GM12878 (cell line): ENCODE measurements at regions not wholly inside any gene's neighbourhood (a gene's known extent, or its start where the extent isn't known, plus 50 kb on each side); places are given as distances from the start of the nearest gene placed in this dataset.

Experiments
- ATAC-seq: fragments of 200-7000 bp; cut with Tn5 transposase; 3 replicates; pipeline ENCODE4 v1.9.1; 2020; ENCODE audit warnings: mild to moderate bottlenecking, moderate library complexity
- BruUV-seq: library from RNA; stranded (reverse); fragments of 400-500 nt; replicated peaks from 2 replicates; lab custom pipeline; 2021; lab: Mats Ljungman, UMichigan
- CTCF ChIA-PET: fragments of 300-600 bp; sonication (Branson Sonifier 250); formaldehyde crosslinking; extraction: SDS; loops from one replicate; lab custom pipeline; 2021; ENCODE audit warnings: inconsistent platforms; lab: Yijun Ruan, JAX
- POLR2A ChIA-PET: fragments of 350-600 bp; formaldehyde crosslinking; extraction: SDS; loops from one replicate; lab custom pipeline; 2021; ENCODE audit warnings: inconsistent platforms; lab: Charles Lee
- RAD21 ChIA-PET: fragments of 300-600 bp; sonication (Branson Sonifier 250); formaldehyde crosslinking; loops from one replicate; lab custom pipeline; 2023; ENCODE audit warnings: antibody characterized with exemption; ENCODE audit not compliant: unreplicated experiment; lab: Charles Lee
- SMC1A ChIA-PET: fragments of 300-600 bp; sonication (Branson Sonifier 250); formaldehyde crosslinking; loops from one replicate; lab custom pipeline; 2023; ENCODE audit not compliant: unreplicated experiment, uncharacterized antibody; lab: Charles Lee
- DNase-seq: peaks from one replicate; pipeline ENCODE4 v3.0.0-alpha.2; 2011; ENCODE audit warnings: low read depth, low spot score
- FAIRE-seq: peaks from 3 replicates; lab custom pipeline; 2011; peaks lifted over from hg19 to GRCh38; lab: Jason Lieb, UNC
- H2AFZ ChIP-seq: 2 replicates; pipeline ENCODE4 v1.6.0; 2011; ENCODE audit warnings: low read depth, low read length, control low read depth; ENCODE audit not compliant: control insufficient read depth
- H3K27ac ChIP-seq: 2 replicates; pipeline ENCODE4 v1.5.1; 2011; ENCODE audit warnings: control low read depth; ENCODE audit not compliant: control insufficient read depth, insufficient read depth
- H3K27me3 ChIP-seq, 2 experiments: replicated peaks in 1 of 2; 2 replicates each; pipeline versions ENCODE4 v1.6.0 to v1.6.1; 2011; ENCODE audit warnings: low read length in 1 of 2; ENCODE audit not compliant: control insufficient read depth in 2 of 2, insufficient read depth in 2 of 2
- H3K36me3 ChIP-seq, 2 experiments: 2 replicates each; pipeline ENCODE4 v1.5.1; 2011; ENCODE audit warnings: low read length in 1 of 2; ENCODE audit not compliant: control insufficient read depth in 2 of 2, insufficient read depth in 2 of 2
- H3K4me1 ChIP-seq: 2 replicates; pipeline ENCODE4 v1.6.1; 2011; ENCODE audit warnings: mild to moderate bottlenecking, low read length, moderate library complexity, mixed read lengths; ENCODE audit not compliant: control insufficient read depth, insufficient read depth
- H3K4me2 ChIP-seq: 2 replicates; pipeline ENCODE4 v1.6.0; 2011; ENCODE audit warnings: control low read depth; ENCODE audit not compliant: control insufficient read depth, insufficient read depth
- H3K4me3 ChIP-seq: fragments of 200-600 bp; sonication (generic); 2 replicates; pipeline ENCODE4 v1.5.1; 2016
- H3K79me2 ChIP-seq: 2 replicates; pipeline ENCODE4 v1.6.0; 2011; ENCODE audit warnings: low read length; ENCODE audit not compliant: control insufficient read depth, insufficient read depth
- H3K9ac ChIP-seq: 2 replicates; pipeline ENCODE4 v1.8.0; 2011; ENCODE audit warnings: low read length, control low read depth, mixed read lengths; ENCODE audit not compliant: control insufficient read depth, insufficient read depth
- H3K9me3 ChIP-seq: replicated peaks from 3 replicates; pipeline ENCODE4 v1.5.1; 2011; ENCODE audit warnings: mild to moderate bottlenecking, low read length; ENCODE audit not compliant: control insufficient read depth, insufficient read depth
- H4K20me1 ChIP-seq: 2 replicates; pipeline ENCODE4 v1.6.0; 2011; ENCODE audit not compliant: control insufficient read depth, insufficient read depth
- CHD2 ChIP-seq: IDR thresholded peaks from 2 replicates; pipeline ENCODE4 v1.6.1; 2011; ENCODE audit warnings: low read depth, low read length, improper control_type of control experiment, borderline replicate concordance
- MYB ChIP-seq: fragments of 150-350 bp; IDR thresholded peaks from 2 replicates; pipeline ENCODE4 v1.6.1; 2014; ENCODE audit warnings: mild to moderate bottlenecking, low read depth, low read length, borderline replicate concordance
- NFYA ChIP-seq: IDR thresholded peaks from 2 replicates; pipeline ENCODE4 v1.6.1; 2011; ENCODE audit warnings: low read depth, mild to moderate bottlenecking, low read length, improper control_type of control experiment, borderline replicate concordance
- SMAD1 ChIP-seq: fragments of 450-650 bp; IDR thresholded peaks from 2 replicates; pipeline ENCODE4 v1.6.1; 2018; ENCODE audit warnings: mild to moderate bottlenecking, low read depth; ENCODE audit not compliant: partially characterized antibody
- SMARCA5 ChIP-seq: fragments of 450-650 bp; IDR thresholded peaks from 2 replicates; pipeline ENCODE4 v1.6.1; 2017; ENCODE audit warnings: mild to moderate bottlenecking
- TCF12 ChIP-seq: IDR thresholded peaks from 2 replicates; pipeline ENCODE4 v1.6.1; 2011; ENCODE audit warnings: low read depth, mild to moderate bottlenecking, low read length
- ZBTB4 ChIP-seq: fragments of 450-650 bp; formaldehyde crosslinking; IDR thresholded peaks from 2 replicates; pipeline ENCODE4 v1.4.0; 2022; ENCODE audit warnings: mild to moderate bottlenecking, moderate library complexity
- WGBS: methylation state at CpG from one replicate; pipeline ENCODE4 v1.1.6; 2016; ENCODE audit warnings: low lambda C conversion rate; ENCODE audit not compliant: insufficient replicate concordance, insufficient coverage; ENCODE audit errors: missing lambda C conversion rate; 5-methylcytosine and 5-hydroxymethylcytosine counted together
- in situ Hi-C: fragments of 300-500 bp; cut with MboI; formaldehyde crosslinking; loops from 9 replicates; pipeline ENCODE4 v1.14.3; 2018; ENCODE audit warnings: mixed read lengths
- intact Hi-C: fragments of 100-400 bp; cut with micrococcal nuclease; formaldehyde crosslinking; loops from one replicate; pipeline ENCODE4 v1.14.2; 2022; ENCODE audit not compliant: unreplicated experiment
- TF ChIP-seq, protein P1 (sequence below): fragments of 450-650 bp; IDR thresholded peaks from 2 replicates; pipeline ENCODE4 v1.6.1; 2014; ENCODE audit warnings: mild to moderate bottlenecking

DNA sequence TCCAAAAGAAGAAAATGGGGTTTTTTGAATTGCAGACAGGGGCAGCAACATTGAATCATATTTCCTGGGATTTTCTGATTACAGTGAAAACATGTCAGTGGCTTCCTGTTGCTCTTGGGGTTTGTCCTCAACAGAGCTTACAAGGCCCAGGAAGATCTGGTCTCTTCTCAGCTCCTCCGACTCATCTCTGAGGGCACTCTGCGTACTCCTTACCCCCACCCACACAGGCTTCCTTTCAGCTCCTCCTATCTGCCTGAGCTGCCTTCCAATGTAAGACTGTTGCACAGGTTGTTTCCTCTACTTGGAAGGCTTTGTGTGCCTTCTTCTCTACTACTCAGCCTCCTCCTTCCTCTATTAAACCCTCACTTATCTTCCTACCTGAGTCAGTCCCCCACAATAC, 245.1 kb upstream of the MEF2C start:
- 91% methylated on average over 2 of the region's 2 CpGs for WGBS
- ATAC-seq (no peak), DNase-seq (no peak), FAIRE-seq (no peak)
- ChIA-PET RAD21 (no interaction called here), CTCF (interaction anchor here (0.6 kb wide), 1 partner anchor 602 kb away, joined by 3 read pairs; no protein-coding TSS in a partner anchor), SMC1A (interaction anchor here (1.4 kb wide), 1 partner anchor 111 kb away, joined by 3 read pairs; no protein-coding TSS in a partner anchor), POLR2A (no interaction called here)
- intact Hi-C loops = no loop called here
- Histone ChIP-seq H3K4me2 (no peak overlapping the region), H3K4me3 (no peak overlapping the region), H3K9me3 (no peaks in the 10 kb centered on the region), H3K9ac (no peak overlapping the region), H3K4me1 (no peaks in the 10 kb centered on the region), H4K20me1 (no peaks in the 10 kb centered on the region), H2AFZ (no peak overlapping the region), H3K27me3 (no peaks in the 10 kb centered on the region), H3K27ac (no peak overlapping the region), H3K36me3 (no peaks in the 10 kb centered on the region), H3K79me2 (no peaks in the 10 kb centered on the region)
- in situ Hi-C loops = no loop called here
- no peak for TF ChIP-seq SMARCA5
- TF ChIP-seq, protein P1, sequence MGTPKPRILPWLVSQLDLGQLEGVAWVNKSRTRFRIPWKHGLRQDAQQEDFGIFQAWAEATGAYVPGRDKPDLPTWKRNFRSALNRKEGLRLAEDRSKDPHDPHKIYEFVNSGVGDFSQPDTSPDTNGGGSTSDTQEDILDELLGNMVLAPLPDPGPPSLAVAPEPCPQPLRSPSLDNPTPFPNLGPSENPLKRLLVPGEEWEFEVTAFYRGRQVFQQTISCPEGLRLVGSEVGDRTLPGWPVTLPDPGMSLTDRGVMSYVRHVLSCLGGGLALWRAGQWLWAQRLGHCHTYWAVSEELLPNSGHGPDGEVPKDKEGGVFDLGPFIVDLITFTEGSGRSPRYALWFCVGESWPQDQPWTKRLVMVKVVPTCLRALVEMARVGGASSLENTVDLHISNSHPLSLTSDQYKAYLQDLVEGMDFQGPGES = no peak
- TF ChIP-seq TCF12 = no peak
- TF ChIP-seq SMAD1 = no peak
- no peak for TF ChIP-seq MYB
- no peak for TF ChIP-seq CHD2
- TF ChIP-seq ZBTB4 (CRISPR knock-in tag) = no peak
- no peak for TF ChIP-seq NFYA
- no TSS peak for BruUV-seq
